AG10803 (cell line): ENCODE measurements at regions not wholly inside any gene's neighbourhood (a gene's known extent, or its start where the extent isn't known, plus 50 kb on each side); places are given as distances from the start of the nearest gene placed in this dataset.

Experiments used
- DNase-seq: peaks from one replicate; pipeline ENCODE4 v3.0.0; 2010; ENCODE audit warnings: low read depth
- H3K4me3 ChIP-seq: 2 replicates; pipeline ENCODE4 v1.5.1; 2011; ENCODE audit warnings: mild to moderate bottlenecking, low read length, control low read depth
- CTCF ChIP-seq: conservative IDR thresholded peaks from 2 replicates; pipeline ENCODE4 v1.5.1; 2011; ENCODE audit warnings: mild to moderate bottlenecking, low read length, control low read depth, inconsistent platforms

GRCh38 chr6:134632024-134632423 lies 314.1 kb upstream of the SGK1 start:
- no peak for TF ChIP-seq CTCF
- no peak overlapping the region for H3K4me3 ChIP-seq
- no peak for DNase-seq

- no peak for DNase-seq
- H3K4me3 ChIP-seq, result no peak overlapping the region
- TF ChIP-seq CTCF, result no peak
Observed at GRCh38 chr6:134631398-134631924, 313.5 kb upstream of the SGK1 start.

- no peak for DNase-seq
- no peak overlapping the region for H3K4me3 ChIP-seq
- TF ChIP-seq CTCF, result no peak
Observed at GRCh38 chr6:134630508-134631121, 312.7 kb upstream of the SGK1 start.

GRCh38 chr6:134628154-134628553 lies 310.2 kb upstream of the SGK1 start:
- DNase-seq, result no peak
- TF ChIP-seq CTCF, result no peak

GRCh38 chr6:134627707-134628106 lies 309.8 kb upstream of the SGK1 start:
- DNase-seq, result no peak
- no peak overlapping the region for H3K4me3 ChIP-seq
- TF ChIP-seq CTCF, result no peak

More at GRCh38 chr6:134628154-134628553, 310.2 kb upstream of the SGK1 start:
- H3K4me3 ChIP-seq, result no peak overlapping the region

- no peak for DNase-seq
- no peak for TF ChIP-seq CTCF
- H3K4me3 ChIP-seq, result no peak overlapping the region
Observed at GRCh38 chr6:134626589-134626988, 308.7 kb upstream of the SGK1 start.

GRCh38 chr6:134626086-134626485 lies 308.2 kb upstream of the SGK1 start:
- peak; percentile 48 for DNase-seq
- no peak for TF ChIP-seq CTCF
- no peak overlapping the region for H3K4me3 ChIP-seq
